ENCODE measurements at regions not wholly inside any gene's neighbourhood (a gene's known extent, or its start where the extent isn't known, plus 50 kb on each side); places are given as distances from the start of the nearest gene placed in this dataset.

GRCh38 chrX:8237718-8238117 lies 66.7 kb upstream of the VCX2 start:
- no peaks in the 10 kb centered on the region for H4K20me1 ChIP-seq (ENCODE audit: insufficient read depth, low read length)
- no peaks in the 10 kb centered on the region for H3K79me2 ChIP-seq (ENCODE audit: insufficient read depth, low read length)
- no peak overlapping the region for H3K9ac ChIP-seq (ENCODE audit: low read length)
- DNase-seq (ENCODE audit: low read depth) (no peak), FAIRE-seq (no peak)
- H3K36me3 ChIP-seq (ENCODE audit: insufficient read depth, low read length): no peaks in the 10 kb centered on the region
- no peak overlapping the region for H3K4me2 ChIP-seq (ENCODE audit: low read length)
- no peaks in the 10 kb centered on the region for H3K9me3 ChIP-seq (ENCODE audit: insufficient read depth, low read depth, low read length)
- no peak overlapping the region for H3K27ac ChIP-seq (ENCODE audit: low read depth, low read length)
- no peak overlapping the region for H3K4me3 ChIP-seq (ENCODE audit: insufficient read depth, low read depth, low read length)
- H3K36me3 Mint-ChIP-seq (ENCODE audit: low read depth, unreplicated experiment): no peaks in the 10 kb centered on the region
- no peaks in the 10 kb centered on the region for H3K4me1 ChIP-seq (ENCODE audit: insufficient read depth, low read length)
- peaks cover 2% of the 10 kb centered on the region for H3K4me1 Mint-ChIP-seq (ENCODE audit: low read depth, unreplicated experiment)
- TF ChIP-seq CTCF (IDR thresholded peaks at IDR 0.05; ENCODE audit: insufficient read depth, low read depth, low read length): no peak
- no peak for TF ChIP-seq EZH2 (IDR thresholded peaks at IDR 0.05; ENCODE audit: insufficient read depth, low read length)
- no peaks in the 10 kb centered on the region for H3K27me3 ChIP-seq (ENCODE audit: insufficient read depth, low read length)
- H2AFZ ChIP-seq (ENCODE audit: low read depth, low read length): no peak overlapping the region
- no peak overlapping the region for H3K4me3 Mint-ChIP-seq (ENCODE audit: unreplicated experiment)
- H3K27me3 Mint-ChIP-seq (ENCODE audit: low read depth, unreplicated experiment): peaks cover 2% of the 10 kb centered on the region
- peaks cover 2% of the 10 kb centered on the region for H3K9me3 Mint-ChIP-seq (ENCODE audit: unreplicated experiment)
- H3K27ac Mint-ChIP-seq (ENCODE audit: unreplicated experiment): no peak overlapping the region

GRCh38 chrX:8242431-8243020 lies 71.5 kb upstream of the VCX2 start:
- H3K4me3 ChIP-seq (ENCODE audit: insufficient read depth, low read depth, low read length): no peak overlapping the region
- peak; percentile 43 for FAIRE-seq
- TF ChIP-seq CTCF (IDR thresholded peaks at IDR 0.05; ENCODE audit: insufficient read depth, low read depth, low read length): no peak
- no peak for TF ChIP-seq EZH2 (IDR thresholded peaks at IDR 0.05; ENCODE audit: insufficient read depth, low read length)
- H3K4me1 Mint-ChIP-seq (ENCODE audit: low read depth, unreplicated experiment): peaks cover 3% of the 10 kb centered on the region
- no peaks in the 10 kb centered on the region for H4K20me1 ChIP-seq (ENCODE audit: insufficient read depth, low read length)
- H2AFZ ChIP-seq (ENCODE audit: low read depth, low read length): no peak overlapping the region
- H3K27me3 ChIP-seq (ENCODE audit: insufficient read depth, low read length): no peaks in the 10 kb centered on the region
- H3K27me3 Mint-ChIP-seq (ENCODE audit: low read depth, unreplicated experiment): peaks cover 2% of the 10 kb centered on the region
- H3K9ac ChIP-seq (ENCODE audit: low read length): no peak overlapping the region
- H3K9me3 ChIP-seq (ENCODE audit: insufficient read depth, low read depth, low read length): no peaks in the 10 kb centered on the region
- H3K36me3 Mint-ChIP-seq (ENCODE audit: low read depth, unreplicated experiment): no peaks in the 10 kb centered on the region
- no peak overlapping the region for H3K4me2 ChIP-seq (ENCODE audit: low read length)
- no peak overlapping the region for H3K27ac ChIP-seq (ENCODE audit: low read depth, low read length)
- H3K9me3 Mint-ChIP-seq (ENCODE audit: unreplicated experiment): no peaks in the 10 kb centered on the region
- H3K36me3 ChIP-seq (ENCODE audit: insufficient read depth, low read length): no peaks in the 10 kb centered on the region
- no peak overlapping the region for H3K27ac Mint-ChIP-seq (ENCODE audit: unreplicated experiment)
- no peaks in the 10 kb centered on the region for H3K79me2 ChIP-seq (ENCODE audit: insufficient read depth, low read length)
- no peaks in the 10 kb centered on the region for H3K4me1 ChIP-seq (ENCODE audit: insufficient read depth, low read length)
- peak; percentile 51 for DNase-seq (ENCODE audit: low read depth)
- H3K4me3 Mint-ChIP-seq (ENCODE audit: unreplicated experiment): no peak overlapping the region

GRCh38 chrX:8244301-8244700 lies 73.2 kb upstream of the VCX2 start:
- no peak overlapping the region for H3K4me3 Mint-ChIP-seq (ENCODE audit: unreplicated experiment)
- TF ChIP-seq EZH2 (IDR thresholded peaks at IDR 0.05; ENCODE audit: insufficient read depth, low read length): no peak
- TF ChIP-seq CTCF (IDR thresholded peaks at IDR 0.05; ENCODE audit: insufficient read depth, low read depth, low read length): no peak
- no peaks in the 10 kb centered on the region for H3K79me2 ChIP-seq (ENCODE audit: insufficient read depth, low read length)
- H3K9me3 ChIP-seq (ENCODE audit: insufficient read depth, low read depth, low read length): no peaks in the 10 kb centered on the region
- no peak overlapping the region for H3K27ac ChIP-seq (ENCODE audit: low read depth, low read length)
- no peak overlapping the region for H2AFZ ChIP-seq (ENCODE audit: low read depth, low read length)
- H4K20me1 ChIP-seq (ENCODE audit: insufficient read depth, low read length): no peaks in the 10 kb centered on the region
- H3K9ac ChIP-seq (ENCODE audit: low read length): no peak overlapping the region
- peaks cover 2% of the 10 kb centered on the region for H3K27me3 Mint-ChIP-seq (ENCODE audit: low read depth, unreplicated experiment)
- H3K36me3 ChIP-seq (ENCODE audit: insufficient read depth, low read length): no peaks in the 10 kb centered on the region
- DNase-seq (ENCODE audit: low read depth) (peak; percentile 31), FAIRE-seq (no peak)
- no peak overlapping the region for H3K4me3 ChIP-seq (ENCODE audit: insufficient read depth, low read depth, low read length)
- H3K4me1 ChIP-seq (ENCODE audit: insufficient read depth, low read length): no peaks in the 10 kb centered on the region
- no peak overlapping the region for H3K4me2 ChIP-seq (ENCODE audit: low read length)
- no peaks in the 10 kb centered on the region for H3K36me3 Mint-ChIP-seq (ENCODE audit: low read depth, unreplicated experiment)
- H3K27ac Mint-ChIP-seq (ENCODE audit: unreplicated experiment): no peak overlapping the region
- H3K4me1 Mint-ChIP-seq (ENCODE audit: low read depth, unreplicated experiment): peaks cover 3% of the 10 kb centered on the region
- H3K27me3 ChIP-seq (ENCODE audit: insufficient read depth, low read length): no peaks in the 10 kb centered on the region
- H3K9me3 Mint-ChIP-seq (ENCODE audit: unreplicated experiment): no peaks in the 10 kb centered on the region

All from astrocyte (in vitro differentiated cells and primary cell).